Ascending aorta (tissue), 2 donors: ENCODE measurements at regions not wholly inside any gene's neighbourhood (a gene's known extent, or its start where the extent isn't known, plus 50 kb on each side); places are given as distances from the start of the nearest gene placed in this dataset.
A peak's percentile ranks its signal among the peaks of the same experiment; 100 is the strongest.

Source experiments
- DNase-seq, 2 donors: peaks; one replicate each; pipeline ENCODE4 v3.0.0-alpha.2; 2019; ENCODE audit warnings: low spot score in 2 of 2
- H3K27ac ChIP-seq, 2 donors: fragments of 200-600 bp; sonication (generic); one replicate each; pipeline ENCODE4 v1.5.1; 2016 to 2017; ENCODE audit warnings: mild to moderate bottlenecking in 1 of 2
- H3K27me3 ChIP-seq: fragments of 200-600 bp; sonication (generic); one replicate; pipeline ENCODE4 v1.5.1; 2017
- H3K36me3 ChIP-seq, 2 donors: fragments of 200-600 bp; sonication (generic); one replicate each; pipeline ENCODE4 v1.5.1; 2016
- H3K4me1 ChIP-seq, 2 donors: fragments of 200-600 bp; sonication (generic); one replicate each; pipeline ENCODE4 v1.5.1; 2016 to 2017; ENCODE audit warnings: mild to moderate bottlenecking in 1 of 2
- H3K4me3 ChIP-seq, 2 donors: fragments of 200-600 bp; sonication (generic); one replicate each; pipeline ENCODE4 v1.5.1; 2016 to 2017; ENCODE audit warnings: mild to moderate bottlenecking in 1 of 2
- H3K9me3 ChIP-seq, 2 donors: fragments of 200-600 bp; sonication (generic); one replicate each; pipeline ENCODE4 v1.5.1; 2016
- intact Hi-C: fragments of 100-400 bp; cut with DNase I; formaldehyde crosslinking; loops from one replicate; pipeline ENCODE4 v1.15.1; 2023
- TF ChIP-seq, protein P1 (sequence below), 3 experiments: fragments of 200-600 bp in 2 of 3; fragments of 450-650 bp in 1 of 3; sonication (generic) in 2 of 3; IDR thresholded peaks; one replicate each; pipeline ENCODE4 v1.5.1; 2016 to 2019; ENCODE audit warnings: antibody characterized with exemption in 3 of 3, mild to moderate bottlenecking in 1 of 3, moderate library complexity in 1 of 3

DNA sequence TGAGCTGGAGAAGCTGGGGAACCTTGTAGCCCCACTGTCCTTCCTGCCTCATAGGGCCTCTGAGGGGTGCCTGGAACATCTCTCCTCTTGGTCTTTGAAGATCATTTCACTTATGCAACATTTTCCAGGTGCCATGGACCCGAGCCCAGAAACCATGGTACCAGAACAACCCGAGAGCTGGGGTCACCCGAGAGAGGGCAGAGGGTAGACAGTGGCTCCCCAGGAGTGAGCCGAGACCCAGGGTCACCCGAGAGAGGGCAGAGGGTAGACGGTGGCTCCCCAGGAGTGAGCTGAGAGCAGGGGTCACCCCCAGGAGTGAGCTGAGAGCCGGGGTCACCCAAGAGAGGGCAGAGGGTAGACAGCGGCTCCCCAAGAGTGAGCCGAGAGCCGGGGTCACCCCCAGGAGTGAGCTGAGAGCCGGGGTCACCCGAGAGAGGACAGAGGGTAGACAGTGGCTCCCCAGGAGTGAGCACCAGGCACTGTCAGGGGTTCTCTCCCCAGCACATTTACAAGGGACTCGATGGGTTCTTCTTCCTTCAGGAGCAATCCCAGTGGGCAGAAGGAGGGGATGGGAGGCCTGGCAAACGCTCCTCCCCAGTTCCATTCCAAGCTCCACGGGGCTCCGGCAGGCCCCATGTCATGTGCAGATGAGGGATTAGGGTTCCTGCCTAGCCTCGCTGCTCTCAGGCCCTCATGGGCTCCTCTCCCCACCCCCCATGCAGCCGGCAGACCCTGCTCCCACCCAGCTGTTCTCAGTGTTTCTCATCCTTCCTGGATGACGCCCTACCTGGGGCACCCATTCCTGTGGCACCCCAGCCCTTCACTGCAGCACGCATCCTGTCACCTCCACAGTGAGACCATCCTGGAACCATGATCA lies 163.5 kb downstream of the RTP5 start:
- no peaks in the 10 kb centered on the region for H3K27me3 ChIP-seq

DNA sequence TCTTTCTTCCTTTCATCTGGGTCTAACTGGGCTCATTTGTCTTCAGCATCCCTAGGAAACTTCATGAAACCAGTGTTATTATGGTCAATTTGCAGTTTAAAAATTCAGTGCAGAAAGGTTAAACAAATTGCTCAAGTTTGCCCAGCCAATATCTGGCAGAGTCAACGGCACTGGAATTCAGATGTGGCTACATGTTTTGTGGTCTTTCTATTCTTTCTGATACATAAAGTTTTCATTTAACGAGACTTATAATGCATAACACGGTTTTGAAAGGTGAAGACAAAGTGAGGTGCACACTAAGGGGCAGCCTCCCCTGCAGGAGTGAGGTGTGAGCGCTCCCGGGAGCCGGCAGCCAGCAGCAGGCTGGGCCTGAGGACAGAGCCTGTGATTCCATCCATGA lies 164.6 kb downstream of the RTP5 start:
- H3K27ac ChIP-seq: no peak overlapping the region
- DNase-seq: peak in 1 of 2 donors; percentile 11
- TF ChIP-seq, protein P1, sequence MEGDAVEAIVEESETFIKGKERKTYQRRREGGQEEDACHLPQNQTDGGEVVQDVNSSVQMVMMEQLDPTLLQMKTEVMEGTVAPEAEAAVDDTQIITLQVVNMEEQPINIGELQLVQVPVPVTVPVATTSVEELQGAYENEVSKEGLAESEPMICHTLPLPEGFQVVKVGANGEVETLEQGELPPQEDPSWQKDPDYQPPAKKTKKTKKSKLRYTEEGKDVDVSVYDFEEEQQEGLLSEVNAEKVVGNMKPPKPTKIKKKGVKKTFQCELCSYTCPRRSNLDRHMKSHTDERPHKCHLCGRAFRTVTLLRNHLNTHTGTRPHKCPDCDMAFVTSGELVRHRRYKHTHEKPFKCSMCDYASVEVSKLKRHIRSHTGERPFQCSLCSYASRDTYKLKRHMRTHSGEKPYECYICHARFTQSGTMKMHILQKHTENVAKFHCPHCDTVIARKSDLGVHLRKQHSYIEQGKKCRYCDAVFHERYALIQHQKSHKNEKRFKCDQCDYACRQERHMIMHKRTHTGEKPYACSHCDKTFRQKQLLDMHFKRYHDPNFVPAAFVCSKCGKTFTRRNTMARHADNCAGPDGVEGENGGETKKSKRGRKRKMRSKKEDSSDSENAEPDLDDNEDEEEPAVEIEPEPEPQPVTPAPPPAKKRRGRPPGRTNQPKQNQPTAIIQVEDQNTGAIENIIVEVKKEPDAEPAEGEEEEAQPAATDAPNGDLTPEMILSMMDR (IDR thresholded peaks at IDR 0.05): no peak
- H3K36me3 ChIP-seq: no peaks in the 10 kb centered on the region
- no peaks in the 10 kb centered on the region for H3K9me3 ChIP-seq
- H3K4me3 ChIP-seq: no peak overlapping the region
- intact Hi-C loops: no loop called here
- H3K4me1 ChIP-seq: no peaks in the 10 kb centered on the region
- H3K27me3 ChIP-seq: no peaks in the 10 kb centered on the region

More for the DNA sequence above, 163.5 kb downstream of the RTP5 start:
- Histone ChIP-seq H3K4me1 (no peaks in the 10 kb centered on the region), H3K27ac (no peak overlapping the region), H3K4me3 (no peak overlapping the region), H3K36me3 (no peaks in the 10 kb centered on the region), H3K9me3 (no peaks in the 10 kb centered on the region)
- peak in 1 of 2 donors; percentile 34 for DNase-seq
- TF ChIP-seq, protein P1 (IDR thresholded peaks at IDR 0.05): no peak
- intact Hi-C loops: no loop called here

DNA sequence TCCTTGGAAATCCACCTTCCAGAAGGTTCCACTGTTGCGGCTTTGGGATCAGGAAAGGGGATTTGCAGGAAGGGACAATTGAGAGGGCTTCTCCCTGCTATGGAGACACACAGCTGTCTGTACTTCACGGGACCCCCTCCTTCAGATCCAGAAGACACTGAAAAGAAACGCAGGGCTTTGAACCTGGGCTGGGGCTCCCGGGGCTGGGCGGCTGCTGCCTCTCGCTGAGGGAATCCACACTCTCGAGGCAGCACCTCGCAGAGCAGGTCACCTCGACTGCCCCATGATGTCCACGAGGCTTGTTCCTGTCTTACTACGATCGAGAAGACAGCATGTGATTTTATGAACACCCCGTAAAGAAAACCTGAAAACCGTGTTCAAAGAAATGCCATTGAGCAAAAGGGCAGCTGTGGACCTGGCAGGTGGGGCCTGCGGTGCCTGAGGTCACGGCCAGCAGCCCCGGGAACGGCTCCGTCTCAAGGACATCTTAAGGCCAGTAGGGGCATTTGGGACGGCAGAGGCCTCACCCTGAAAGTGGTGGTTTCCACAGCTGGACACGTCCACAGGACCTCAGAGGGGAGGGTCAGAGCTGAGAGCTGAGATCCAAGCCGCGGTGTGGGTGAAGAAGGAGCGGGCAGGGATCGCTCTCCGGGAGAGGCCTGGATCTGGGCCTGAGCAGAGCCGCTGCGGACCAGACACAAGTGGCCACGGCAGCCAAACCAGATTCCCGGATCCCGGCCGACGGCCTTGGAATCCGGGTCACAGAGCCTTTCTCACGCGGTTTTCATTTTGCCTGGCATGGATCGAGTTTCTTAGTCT lies 165.7 kb downstream of the RTP5 start:
- no peak overlapping the region for H3K4me3 ChIP-seq
- no peaks in the 10 kb centered on the region for H3K4me1 ChIP-seq
- no peaks in the 10 kb centered on the region for H3K27me3 ChIP-seq
- DNase-seq: peak in 1 of 2 donors; percentile 52
- intact Hi-C loops: no loop called here
- no peak overlapping the region for H3K27ac ChIP-seq
- H3K36me3 ChIP-seq: no peaks in the 10 kb centered on the region
- TF ChIP-seq, protein P1 (IDR thresholded peaks at IDR 0.05): no peak
- no peaks in the 10 kb centered on the region for H3K9me3 ChIP-seq

DNA sequence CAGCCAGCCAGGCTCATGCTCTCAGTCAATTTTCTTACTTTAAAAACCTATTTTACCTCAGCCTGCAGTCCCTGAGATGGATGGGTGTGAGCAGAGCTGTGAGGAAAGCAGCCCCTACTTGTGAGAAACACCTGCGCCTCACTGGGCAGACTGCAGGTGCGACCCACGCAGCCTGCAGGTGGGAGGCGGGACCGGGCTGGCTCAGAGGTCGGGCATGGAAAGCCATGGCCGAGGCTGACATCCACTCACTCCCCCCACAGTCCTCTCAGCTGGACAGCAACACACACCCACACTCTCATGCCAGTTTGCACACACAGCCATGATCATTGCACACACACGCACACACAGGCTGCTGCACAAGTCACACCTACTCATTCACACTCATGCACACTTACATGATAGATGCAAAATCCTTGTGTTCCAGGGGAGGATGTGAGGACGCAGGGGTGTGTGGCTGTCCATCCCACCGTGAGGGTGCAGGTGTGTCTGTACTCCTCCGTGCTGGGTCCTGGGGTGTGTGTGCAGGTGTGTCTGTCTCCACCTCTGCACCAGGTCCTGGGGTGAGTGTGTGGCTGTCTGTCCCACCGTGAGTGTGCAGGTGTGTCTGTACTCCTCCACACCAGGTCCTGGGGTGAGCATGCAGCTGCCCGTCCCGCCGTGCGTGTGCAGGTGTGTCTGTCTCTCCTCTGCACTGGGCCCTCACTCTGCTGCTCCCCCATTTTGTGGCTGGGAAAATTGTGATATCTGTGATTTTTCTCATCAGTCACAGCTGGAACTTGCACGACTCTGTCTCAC lies 166.5 kb downstream of the RTP5 start:
- Histone ChIP-seq H3K36me3 (no peaks in the 10 kb centered on the region), H3K27ac (no peak overlapping the region), H3K27me3 (no peaks in the 10 kb centered on the region), H3K4me3 (no peak overlapping the region), H3K9me3 (no peaks in the 10 kb centered on the region), H3K4me1 (no peaks in the 10 kb centered on the region)
- intact Hi-C loops: no loop called here
- peak in 1 of 2 donors; percentile 52 for DNase-seq
- TF ChIP-seq, protein P1 (IDR thresholded peaks at IDR 0.05): no peak

DNA sequence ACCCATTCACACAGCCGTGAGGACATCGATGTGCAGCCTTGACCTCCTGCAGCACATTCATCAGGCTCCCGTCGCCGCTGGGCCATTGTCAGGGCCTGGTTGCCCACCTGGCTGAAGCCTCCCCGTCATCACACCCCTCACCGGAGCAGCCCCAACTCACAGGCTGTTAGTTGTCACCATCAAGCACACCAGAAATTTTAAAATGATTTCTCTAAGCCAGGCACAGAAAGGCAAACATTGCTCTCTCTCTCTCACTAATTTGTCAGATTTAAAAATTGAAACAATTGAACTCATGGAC lies 167.1 kb downstream of the RTP5 start:
- Histone ChIP-seq H3K4me1 (no peaks in the 10 kb centered on the region), H3K36me3 (no peaks in the 10 kb centered on the region), H3K27ac (no peak overlapping the region), H3K4me3 (no peak overlapping the region), H3K27me3 (no peaks in the 10 kb centered on the region), H3K9me3 (no peaks in the 10 kb centered on the region)
- DNase-seq: no peak
- TF ChIP-seq, protein P1 (IDR thresholded peaks at IDR 0.05): no peak
- intact Hi-C loops: no loop called here
